HG03558 (cell line): ENCODE measurements at regions not wholly inside any gene's neighbourhood (a gene's known extent, or its start where the extent isn't known, plus 50 kb on each side); places are given as distances from the start of the nearest gene placed in this dataset.

Source experiments
- ATAC-seq: cut with Tn5 transposase; IDR thresholded peaks from one replicate; pipeline ENCODE4 v1.9.1; 2021; ENCODE audit warnings: moderate number of reproducible peaks; ENCODE audit not compliant: unreplicated experiment; ENCODE audit errors: extremely low read depth

DNA sequence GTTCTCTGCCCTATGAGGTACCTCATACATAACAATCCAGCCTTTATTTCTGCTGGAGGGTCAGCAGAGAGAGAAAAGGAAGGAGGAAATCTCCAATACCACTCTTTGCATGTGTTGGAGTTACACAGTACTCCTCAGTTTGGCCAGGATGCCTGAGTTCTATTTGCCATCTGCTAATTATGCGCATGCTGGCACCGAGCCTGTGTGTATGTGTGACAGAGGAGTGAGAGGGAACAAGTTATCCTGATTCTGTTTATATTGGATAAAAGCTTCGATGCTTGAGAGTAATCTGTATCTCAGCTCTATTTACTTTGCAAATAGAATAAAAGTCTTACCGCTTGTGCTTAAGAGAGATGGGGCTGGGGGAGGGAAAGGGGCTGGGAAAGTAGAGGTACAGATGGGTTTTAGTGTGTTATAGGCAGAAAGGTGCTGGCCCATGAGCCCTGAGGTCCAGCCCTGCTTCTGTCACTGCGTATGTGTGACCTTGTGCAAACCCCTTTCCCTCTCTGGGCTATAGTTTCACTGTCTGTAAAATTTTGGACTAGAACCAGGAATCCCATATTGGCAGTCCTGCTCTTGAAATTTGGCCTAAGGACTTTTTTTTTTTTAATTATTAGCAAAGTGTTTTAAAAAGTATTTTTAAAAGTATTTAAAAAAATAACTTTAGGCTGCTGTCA is 54.5 kb upstream of the PLXNA2 start:
- ATAC-seq: no peak

DNA sequence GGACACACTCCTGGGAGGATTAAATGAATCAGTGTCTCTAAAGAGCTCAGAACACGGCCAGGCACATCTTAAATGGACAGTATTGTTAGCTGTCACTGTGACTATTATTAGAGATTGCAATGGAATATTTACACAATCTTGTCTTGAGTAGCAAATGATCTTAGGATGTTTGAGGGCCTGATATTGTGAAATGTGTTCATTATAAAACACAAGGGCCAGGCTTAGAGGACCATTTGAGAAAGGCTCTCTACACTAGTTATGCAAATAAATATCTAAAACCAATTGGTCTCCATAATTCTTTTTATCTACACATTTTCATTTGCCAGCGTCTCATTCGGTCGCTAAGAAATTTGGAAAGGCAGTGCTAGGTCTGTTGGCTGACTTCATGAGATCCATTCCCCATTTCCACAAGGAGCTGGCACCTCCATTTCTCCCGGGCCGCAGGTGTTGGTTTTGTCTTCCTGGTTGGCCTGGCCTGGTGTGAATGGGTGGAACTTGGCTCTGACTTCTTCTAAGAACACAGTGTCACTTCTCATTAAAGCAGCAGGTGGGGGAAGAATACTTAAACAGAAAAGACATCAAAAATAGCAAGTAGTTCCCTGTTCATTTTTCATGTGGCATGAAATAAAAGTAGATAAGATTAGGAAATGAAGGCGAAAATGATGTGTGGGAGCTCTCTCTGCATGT is 56.0 kb upstream of the PLXNA2 start:
- ATAC-seq: no peak

DNA sequence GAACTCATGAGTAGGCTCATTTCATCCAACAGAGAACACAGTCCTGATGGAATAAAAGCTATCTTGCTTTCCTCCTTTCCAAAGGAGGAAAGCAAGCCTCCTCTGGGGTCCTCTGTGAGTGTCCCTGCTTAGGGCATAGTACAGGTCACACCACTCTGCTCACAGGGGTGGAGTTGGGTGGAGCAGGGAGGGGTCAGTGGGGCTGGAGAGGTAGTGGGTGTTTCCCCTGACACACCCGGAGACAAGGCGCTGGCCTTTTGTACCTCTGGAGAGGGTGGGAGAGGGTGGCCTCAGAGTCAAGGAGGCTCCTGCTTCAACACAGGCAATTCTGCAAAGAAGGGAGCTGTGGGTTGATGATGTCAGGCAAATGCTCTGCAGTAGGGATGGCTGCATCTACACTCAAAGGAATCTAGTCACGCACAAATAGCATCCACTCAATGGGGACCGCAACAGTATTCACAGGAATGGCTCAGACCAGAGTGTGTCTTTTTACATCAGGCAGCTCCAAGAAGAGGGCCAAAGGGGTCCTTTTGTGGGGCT is 58.6 kb upstream of the PLXNA2 start:
- ATAC-seq: no peak

DNA sequence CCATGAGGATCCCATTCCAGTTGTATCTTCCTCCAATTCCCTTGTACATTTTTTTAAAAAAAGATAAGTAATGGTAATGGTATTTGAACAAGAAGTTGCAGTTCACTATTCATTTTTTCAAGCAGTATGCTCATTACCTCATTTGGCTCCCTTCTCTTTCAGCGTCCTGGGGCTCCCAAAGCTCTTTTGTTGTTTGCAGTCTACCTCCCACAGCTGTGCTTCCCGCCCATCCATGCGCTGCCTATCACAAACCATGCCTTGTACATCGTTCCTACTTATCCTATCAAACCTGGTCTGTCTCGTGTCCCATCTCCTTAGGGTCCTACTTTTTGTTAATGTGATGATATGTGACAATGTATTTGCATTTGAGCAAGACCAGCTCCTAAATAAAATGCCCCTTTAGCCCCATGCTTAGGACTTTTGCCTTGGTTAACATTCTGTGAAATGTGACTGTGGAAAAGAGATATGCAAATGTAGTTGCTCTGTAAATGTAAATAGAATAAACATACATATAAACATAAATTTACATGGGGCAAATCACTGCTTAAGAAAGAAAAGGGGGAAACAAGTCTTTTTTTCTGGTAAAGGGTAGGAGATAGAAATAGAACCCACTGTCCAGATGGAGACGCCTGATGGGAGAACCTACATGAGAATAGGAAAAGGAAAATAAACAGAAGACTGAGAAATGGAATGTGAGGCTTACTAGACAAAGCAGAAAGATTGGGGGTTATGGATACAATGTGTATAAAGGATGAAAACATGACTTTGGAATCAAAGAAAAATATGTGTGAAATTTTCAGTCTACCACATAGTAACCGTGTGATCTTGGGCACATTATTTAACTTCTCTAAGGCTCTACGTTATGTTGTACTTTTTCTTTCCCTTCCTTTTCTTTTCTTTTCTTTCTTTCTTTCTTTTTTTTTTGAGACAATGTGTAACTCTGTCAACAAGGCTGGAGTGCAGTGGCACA is 59.8 kb upstream of the PLXNA2 start:
- ATAC-seq: no peak

DNA sequence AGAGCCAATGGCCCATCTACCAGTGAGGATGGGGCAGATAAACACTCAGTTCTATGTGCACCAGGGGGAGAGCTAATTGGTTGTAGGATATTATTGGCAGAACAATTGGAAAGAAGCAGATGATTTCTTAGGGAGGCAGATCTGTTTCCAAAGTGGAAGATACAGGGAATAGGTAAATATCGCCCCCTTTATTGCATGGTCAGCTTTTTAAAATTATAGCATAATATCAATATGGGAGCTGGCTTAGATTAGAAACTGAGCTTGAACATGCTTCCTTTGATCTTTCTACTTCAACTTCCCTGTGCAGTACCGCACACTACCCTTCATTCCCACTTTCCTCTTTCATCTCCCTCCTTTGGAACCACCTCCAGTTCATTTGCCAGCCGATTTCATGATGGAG is 64.0 kb upstream of the PLXNA2 start:
- no peak for ATAC-seq

DNA sequence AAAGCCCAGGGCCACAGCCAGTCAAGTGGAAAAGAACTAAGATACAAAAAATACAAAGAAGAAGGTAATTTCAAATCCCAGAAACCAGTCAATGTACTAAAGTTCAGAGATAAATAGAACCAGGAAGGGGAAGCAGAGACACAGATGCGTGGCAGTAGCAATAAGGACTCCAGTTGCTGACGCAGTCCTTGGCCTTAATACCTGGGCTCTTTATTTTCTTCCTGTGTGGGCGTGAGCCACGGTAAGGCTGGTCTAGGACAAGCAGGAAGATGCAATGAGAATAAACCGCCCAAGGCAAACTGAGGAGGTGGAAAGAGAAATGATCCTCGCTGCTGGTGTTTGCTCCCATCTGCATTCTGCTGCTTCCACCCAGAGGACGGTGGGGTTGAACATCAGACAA is 65.6 kb upstream of the PLXNA2 start:
- ATAC-seq: no peak

DNA sequence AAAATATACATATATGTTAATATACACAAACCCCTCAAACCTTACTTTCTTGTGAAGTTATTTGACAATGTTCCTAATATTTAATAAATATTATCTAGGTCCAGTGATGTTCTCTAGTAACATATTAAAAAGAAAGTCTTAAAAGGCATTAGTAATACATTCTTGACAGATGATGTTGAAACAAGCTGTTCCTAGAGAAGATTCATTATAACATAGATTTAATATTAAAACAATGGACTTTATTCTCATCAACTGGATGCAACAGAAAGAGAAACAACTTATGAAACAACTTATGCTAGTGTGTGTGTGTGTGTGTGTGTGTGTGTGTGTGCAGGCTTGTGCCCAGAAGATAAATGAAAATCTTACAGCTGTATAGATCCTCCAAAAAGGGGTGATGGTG is 68.5 kb upstream of the PLXNA2 start:
- no peak for ATAC-seq

DNA sequence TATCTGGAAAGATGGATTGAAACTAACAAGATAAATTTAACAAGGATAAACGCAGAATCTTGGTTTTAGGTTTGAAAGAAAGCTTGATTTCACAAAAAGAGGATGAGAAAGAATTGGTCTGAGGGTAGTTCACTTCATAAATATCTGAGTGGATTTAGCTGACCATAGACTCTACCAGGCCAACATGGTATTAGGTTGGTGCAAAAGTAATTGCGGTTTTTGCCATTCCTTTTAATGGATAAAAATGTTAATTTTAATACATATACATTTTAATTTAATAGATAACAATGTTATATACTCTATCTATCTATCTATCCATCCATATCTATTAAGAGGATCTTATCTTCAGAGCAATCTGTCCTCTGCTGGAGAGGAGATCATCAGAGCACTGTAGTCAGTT is 70.2 kb upstream of the PLXNA2 start:
- no peak for ATAC-seq

DNA sequence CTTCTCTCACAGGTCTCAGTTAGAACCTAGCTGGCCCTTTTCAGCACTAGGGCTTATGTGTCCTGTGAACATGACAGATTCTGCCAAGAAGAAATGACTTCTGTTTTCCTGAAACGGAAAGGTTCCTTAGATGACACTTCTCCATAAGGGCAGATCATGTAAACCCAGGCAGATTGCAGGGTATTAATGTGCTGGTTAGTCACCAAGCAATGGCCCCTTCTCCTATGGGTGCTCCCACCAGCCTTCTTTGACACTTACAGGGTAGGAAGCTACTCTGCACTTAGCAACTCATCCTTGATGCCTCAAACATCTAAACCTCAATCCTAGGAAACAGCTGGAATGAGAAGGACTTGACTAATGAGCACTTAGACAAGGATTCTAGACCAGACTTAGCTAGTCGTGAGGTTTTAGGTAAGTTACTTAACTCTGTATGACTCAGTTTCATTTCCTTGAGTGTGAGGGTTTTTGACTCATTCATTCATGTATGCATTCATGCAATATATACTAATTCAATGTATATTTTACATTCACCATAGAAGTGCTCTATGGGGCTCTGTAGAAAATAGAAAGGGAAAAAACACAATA is 74.1 kb upstream of the PLXNA2 start:
- ATAC-seq: no peak

DNA sequence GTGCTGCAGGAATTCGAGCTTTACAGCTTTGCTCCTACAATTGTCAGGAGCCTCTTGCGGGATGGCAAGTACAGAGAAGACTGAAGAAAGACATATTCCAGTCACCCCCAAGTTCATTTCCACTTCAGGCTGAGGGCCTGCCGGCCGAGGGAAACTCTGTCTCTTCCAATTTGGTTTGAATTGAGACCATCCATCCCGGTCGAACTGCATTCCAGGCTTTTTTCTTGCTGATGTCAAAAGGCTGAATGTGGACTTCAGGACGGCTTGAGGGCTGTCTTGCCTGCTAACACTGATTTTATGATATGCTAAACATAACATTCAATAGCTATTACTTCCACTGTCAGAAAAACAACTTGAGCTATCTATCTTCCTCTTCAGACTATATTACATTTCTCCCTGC is 79.8 kb upstream of the PLXNA2 start:
- no peak for ATAC-seq

DNA sequence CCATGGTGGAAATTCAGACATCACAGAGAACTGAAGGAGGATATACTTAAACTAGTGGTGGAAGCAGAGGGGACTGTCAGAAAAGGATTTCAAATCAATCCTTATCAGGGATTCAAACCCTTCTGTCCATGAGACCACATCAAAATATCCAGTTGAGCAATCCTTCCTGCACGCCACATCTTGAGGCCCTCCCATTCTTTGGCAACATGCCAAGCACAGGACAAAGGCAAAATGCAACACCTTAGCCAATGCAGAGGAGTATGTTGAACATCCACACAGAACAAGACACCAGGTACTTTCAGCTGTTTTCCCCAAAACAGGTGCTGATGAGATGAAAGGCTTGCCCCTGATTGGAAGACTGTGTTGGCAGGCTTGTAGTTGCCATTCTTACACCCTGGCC is 81.8 kb upstream of the PLXNA2 start:
- no peak for ATAC-seq

DNA sequence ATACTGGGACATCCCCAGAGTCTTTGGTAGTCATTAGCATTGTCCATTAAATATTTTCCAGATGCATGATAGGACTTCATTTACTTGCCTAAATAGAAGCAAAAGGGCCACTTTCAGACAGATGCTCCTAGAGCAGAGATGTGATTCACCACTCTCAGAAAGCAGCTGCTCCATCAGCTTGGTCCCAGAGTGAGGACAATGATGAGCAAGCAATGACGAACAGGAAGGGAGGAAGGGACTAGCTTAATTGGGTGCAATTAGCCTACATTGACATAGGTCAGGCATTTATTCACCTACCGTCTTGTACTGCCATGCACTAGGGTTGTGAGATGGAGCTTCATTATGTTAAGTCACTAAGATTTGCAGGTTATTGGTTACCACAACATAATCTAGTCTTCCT is 85.1 kb upstream of the PLXNA2 start:
- ATAC-seq: no peak

DNA sequence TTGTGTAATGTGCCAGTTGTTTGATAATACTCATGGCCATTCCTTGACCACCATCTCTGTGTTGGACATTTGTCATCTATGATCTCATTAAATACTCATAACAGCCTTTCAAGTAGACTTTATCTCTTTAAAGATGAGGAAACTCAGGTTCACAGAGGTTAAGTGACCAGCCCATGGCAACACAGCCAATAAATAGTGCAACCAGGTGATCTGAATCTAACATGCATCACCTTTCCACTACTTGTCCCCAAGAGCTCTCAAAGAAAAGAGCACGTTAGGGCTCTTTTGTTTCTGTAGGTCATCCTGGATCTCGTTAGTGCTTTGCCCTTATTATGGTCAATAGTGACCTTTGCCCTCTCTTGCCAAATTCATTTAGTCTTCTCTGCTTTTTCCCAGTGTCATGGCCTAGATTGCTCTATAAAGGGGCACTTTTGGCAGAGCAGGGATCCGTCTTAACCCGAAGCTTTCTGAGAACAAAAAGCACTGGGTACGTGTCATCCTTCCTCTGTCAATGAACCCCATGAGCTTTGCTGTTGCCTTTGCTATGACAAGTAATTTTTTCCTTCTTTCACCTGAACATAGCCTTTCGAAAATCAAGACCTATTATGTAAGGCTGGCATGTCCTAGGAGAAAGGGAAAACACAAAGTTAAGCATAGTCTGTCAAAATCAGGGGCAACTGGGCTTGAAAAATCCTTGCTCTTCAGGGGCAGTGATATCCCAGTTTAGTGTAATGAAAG is 88.0 kb upstream of the PLXNA2 start:
- ATAC-seq: no peak

DNA sequence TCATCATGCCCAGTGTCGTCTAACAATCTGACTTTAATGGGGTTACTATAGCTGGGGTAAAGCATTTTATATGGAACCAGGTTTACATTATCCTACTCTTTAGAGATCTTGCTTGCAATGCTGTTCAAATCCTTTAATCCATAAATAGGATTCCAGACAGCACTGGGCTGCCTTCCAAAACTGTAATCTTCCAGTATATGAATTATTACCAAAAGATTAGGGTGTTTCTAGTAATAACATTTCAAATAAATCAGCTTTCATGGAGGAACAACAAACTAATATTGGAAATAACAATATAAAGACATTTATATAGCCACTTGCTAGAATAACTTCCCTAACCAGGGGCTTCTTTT is 88.6 kb upstream of the PLXNA2 start:
- no peak for ATAC-seq

DNA sequence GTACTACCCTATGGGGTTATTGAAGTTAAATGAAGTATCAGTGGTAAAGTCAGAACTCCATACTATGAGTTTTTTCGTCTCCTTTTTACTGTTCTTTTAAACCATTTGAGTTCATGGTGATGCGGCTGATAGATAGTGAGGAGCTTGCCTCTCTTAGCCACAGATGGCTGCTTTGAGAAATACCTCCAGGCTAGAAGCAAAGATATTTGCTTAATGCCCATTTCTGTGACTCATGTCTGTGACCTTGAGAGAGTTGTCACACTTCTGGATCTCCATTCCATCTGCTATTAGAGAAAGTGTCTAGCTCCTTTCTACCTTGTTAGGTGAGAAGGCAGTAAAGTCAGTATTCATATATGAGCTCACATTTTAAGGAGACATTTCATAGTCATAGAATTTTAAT is 89.5 kb upstream of the PLXNA2 start:
- no peak for ATAC-seq

DNA sequence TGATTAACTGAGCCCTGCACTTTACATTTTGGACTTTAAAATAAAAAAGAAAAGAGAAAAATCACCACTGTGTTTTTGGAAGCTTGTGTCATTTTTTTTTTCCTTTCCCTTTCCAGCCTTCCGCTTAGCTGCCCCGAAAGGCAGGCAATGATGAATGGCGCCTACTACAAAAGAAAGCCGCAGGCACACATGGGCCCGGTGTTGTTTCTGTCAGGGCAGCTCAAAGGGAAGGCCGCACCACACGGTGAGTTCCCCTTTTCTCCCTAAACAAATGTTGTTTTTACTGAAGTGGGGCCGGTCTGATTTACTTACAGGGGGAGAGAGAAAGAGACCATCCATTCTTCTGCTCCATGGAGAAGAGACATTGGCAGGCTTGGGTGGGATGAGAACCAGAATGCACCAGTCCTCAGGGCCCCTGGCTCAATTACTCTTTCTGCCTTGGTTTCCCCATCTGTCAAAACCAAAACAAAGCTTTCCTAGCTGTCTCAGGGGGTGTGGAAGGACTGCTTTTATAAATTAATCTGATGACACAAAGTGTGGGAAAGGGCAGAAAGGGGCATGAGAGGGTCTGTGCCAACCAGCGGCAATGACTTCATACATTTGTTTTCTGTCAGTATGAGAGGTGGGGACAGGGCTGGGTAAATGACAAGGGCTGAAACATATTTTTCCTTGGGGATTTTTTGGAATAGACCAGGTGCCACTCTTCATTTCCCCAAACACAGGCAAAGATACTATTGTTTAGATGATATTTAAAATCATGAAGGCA is 91.4 kb upstream of the PLXNA2 start:
- no peak for ATAC-seq

DNA sequence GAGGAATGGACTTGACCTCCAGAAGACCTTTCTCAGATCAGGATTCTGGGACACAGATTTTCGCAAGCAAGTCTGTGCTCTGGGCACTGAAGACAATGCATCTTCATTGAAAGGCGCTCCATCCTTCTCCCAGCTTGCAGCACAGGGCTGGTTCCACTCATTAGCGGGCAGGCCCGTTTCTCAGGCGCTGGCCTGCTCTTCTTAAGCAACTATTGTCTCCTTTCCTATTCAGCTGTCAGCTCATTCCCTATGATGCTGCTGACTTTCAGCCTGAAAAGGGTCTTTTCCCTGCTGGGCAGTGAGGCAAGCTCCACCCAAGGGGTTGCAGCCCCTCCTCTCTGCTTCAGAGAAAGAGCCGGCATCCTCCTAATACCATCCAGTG is 91.9 kb upstream of the PLXNA2 start:
- no peak for ATAC-seq

DNA sequence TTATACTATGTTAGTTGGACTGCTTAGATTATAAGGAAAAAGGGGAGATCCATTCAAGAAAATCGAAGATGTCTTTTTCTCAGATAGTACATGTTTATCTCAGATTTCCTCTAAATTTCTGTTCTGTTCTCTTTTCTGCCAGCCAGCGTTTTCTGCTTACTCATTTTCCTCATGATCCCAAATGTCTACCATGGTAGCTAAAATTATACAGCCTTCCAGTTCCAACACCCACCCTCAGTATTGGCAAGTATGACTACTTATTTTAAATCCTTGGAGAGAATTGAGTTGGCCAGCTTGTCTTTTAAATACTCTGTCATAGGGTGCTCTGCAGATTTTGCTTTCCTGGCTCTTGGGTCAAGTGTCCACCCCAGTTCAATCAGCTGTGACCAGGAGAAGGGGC is 95.7 kb upstream of the PLXNA2 start:
- ATAC-seq: no peak

DNA sequence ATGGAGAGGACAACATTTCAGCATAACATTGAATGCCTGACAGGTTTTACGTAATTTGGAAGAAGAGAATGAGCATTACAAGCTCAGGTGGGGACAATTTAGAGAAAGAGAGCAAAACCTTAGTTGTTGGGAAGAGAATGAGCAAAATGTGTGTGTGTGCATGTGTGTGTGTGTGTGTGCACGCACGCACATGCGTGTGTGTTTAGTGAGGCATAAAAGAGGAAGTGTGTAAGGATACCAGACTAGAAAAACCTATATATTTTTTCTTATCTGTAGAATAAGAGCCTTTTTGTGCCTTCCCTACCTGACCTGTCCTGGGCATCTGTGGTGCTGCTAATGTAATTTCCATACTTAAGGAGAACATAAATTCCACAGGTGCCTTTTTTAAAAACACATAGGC is 99.0 kb upstream of the PLXNA2 start:
- no peak for ATAC-seq
